HG02870 (cell line): ENCODE measurements at regions not wholly inside any gene's neighbourhood (a gene's known extent, or its start where the extent isn't known, plus 50 kb on each side); places are given as distances from the start of the nearest gene placed in this dataset.
"Not testable (repeated sequence)": the region's sequence is repeated elsewhere in the genome, so short reads cannot be mapped to it uniquely, and the experiment has no call there.

Experiments used
- ATAC-seq: cut with Tn5 transposase; IDR thresholded peaks from one replicate; pipeline ENCODE4 v1.9.1; 2021; ENCODE audit warnings: mild to moderate bottlenecking, moderate library complexity; ENCODE audit not compliant: unreplicated experiment

DNA sequence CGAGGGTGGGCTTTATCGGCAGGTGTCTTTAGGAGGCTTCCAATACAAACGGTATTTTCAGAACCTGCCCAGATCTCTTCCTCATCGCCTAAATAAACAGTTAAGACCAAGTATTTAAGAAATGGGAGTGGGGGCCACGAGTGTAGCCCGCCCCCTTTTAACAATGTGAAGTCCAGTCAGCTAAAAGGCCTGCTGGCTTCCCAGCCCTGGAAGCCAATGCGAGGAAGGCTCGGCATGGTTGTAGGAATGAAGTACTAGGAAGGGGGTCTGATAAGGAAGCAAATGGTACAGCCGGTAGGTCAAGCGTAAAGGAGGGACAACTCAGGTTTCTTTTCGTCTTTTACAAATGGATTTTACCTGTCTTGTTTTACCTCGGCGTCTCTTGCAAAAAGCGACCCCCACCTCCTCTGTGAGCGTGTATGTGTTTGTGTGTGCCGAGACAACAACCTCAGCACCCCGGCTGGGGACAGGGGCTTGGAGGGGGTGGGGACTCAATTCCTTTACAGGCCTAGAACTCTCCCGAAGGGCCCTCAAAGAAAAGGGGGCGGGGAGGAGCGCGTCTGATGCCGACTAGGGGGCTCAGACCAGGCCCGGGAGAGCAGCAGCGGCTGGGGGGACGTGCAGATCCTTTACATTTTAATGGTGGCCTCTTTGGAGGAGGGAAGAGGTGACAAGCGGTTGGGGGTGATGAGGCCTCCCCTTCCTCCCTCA is 147.6 kb downstream of the GPR85 start:
- no peak for ATAC-seq

DNA sequence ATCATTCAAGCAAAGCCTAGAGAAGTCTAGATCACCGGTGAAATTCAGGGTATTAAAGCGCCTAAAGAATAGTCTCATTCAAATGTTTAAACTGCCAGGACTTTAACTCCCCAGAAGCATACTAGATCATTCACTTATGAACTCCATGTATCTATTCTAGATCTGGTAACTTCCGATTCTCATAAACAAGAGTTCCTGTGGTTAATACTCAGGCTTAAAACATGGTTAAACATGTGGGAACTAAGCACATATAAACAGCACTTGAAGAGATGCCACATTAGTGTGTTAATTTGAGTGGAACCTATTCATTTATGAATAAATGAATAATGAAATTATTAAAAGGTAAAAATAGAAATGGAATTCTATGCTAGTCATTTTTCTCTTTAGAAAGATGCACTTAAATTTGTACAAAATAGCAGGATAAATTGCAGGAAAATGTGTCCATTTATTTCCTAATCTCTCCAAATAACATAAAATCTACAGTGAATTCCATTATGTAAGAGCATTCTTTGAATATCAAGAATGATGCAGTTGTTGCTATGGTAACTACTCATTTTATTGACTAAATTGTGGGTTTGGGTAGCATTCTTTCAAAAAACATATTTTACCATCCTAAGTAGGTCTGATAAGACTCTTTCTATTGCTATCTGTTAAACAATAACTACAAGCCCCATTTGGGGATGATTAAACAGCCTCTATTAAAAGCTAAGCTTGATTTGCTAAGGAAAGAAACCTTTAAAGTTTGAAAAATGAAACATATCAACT is 147.6 kb upstream of the TMEM168 start:
- no peak for ATAC-seq

DNA sequence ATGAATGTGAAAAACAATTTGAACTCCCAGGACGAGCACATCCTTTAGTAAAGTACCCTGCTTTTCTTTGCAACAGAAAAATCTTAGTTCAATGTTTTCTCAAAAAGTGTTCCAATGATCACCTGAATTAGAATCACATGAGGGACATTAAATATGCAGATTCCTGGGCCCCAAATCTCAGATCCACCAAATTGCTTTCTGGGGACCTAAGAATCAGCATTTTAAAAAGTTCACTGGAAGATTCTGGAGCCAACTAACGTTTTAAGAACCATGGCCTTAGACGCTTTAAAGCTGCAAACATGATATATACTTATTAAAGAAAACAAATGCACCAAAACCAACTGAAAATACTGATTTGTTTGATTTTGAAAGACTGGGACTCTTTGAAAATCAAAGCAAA is 143.4 kb upstream of the TMEM168 start:
- ATAC-seq, result no peak

DNA sequence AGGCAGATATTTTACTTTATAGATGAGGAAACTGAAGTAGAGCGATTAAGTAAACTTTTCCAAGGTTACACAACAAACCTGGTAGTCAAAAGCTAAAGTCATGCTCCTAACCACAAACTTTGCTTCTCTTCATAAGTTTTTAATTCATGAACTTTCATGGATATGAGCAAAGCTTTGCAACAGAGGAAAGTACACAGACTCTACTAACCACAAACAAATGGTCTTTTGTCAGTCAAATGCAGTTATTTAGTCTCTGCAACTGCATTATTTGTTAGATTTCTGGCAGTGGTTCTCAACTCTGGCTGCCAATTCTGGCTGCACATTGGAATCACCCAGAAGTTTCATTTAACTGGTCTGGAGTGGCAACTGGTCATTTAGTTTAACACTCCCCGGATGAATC is 140.6 kb upstream of the TMEM168 start:
- ATAC-seq, result no peak

DNA sequence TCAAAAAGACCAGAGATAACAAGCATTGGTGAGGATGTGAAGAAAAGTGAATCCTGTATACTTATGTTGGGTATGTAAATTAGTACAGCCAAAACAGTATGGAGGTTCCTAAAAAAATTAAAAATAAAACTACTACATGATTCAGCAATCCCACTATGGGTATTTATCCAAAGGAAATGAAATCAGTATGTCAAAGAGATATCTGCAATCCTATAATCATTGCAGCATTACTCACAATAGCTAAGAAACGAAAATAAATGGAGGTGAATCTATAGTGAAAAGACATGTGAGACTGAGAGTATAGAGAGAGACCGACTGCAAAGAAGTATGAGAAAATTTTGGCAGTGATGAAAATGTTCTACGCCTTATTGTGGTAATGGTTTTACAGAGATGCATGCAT is 139.2 kb upstream of the TMEM168 start:
- ATAC-seq, result no peak

DNA sequence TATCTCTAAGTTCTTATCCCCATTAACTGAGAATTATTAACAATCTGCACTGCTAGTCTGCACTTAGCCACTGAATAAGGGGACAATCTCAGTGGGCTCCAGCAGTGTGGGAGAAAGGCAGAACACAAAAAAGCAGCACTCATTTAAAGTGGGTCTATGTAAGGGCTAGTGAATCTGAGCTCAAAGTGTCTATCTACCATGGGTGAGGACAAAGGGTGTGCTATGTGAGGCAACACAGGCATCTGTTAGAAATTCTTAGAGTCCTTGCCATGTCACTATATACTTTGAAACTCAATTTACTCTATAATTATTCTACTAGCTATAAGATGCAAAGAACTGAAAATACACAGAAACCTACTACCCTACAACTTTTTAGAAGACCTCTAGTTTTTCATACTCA is 135.8 kb upstream of the TMEM168 start:
- no peak for ATAC-seq

DNA sequence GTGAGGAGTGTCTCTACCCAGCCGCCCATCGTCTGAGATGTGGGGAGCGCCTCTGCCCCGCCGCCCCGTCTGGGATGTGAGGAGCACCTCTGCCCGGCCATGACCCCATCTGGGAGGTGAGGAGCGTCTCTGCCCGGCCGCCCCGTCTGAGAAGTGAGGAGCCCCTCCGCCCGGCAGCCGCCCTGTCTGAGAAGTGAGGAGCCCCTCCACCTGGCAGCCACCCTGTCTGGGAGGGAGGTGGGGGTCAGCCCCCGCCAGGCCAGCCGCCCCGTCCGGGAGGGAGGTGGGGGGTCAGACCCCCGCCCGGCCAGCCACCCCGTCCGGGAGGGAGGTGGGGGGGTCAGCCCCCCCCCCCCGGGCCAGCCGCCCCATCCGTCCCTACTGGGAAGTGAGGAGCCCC is 132.4 kb upstream of the TMEM168 start:
- not testable (repeated sequence) for ATAC-seq

DNA sequence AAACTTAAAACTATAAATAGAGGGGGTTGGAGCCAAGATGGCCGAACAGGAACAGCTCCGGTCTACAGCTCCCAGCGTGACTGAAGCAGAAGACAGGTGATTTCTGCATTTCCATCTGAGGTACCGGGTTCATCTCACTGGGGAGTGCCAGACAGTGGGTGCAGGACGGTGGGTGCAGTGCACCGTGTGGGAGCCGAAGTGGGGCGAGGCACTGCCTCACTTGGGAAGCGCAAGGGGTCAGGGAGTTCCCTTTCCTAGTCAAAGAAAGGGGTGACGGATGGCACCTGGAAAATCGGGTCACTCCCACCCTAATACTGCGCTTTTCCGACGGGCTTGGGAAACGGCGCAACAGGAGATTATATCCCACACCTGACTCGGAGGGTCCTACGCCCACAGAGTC is 126.2 kb upstream of the TMEM168 start:
- ATAC-seq, result not testable (repeated sequence)

DNA sequence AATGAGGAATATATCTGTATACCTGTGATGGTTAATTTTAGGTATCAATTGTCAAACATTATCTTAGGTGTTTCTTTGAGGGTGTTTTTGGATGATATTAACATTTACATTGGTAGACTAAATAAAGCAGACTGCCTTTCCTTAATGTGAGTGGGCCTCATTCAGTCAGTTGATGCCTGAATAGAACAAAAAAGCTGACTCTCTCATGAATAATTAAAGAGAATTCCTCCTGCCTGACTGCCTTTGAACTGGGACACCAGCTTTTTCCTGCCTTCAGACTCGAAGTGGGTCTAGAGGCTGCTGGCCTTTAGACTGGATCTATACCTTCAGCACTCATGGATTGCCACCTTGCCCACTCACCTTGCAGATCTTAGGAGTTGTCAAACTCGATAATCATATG is 117.9 kb upstream of the TMEM168 start:
- no peak for ATAC-seq

DNA sequence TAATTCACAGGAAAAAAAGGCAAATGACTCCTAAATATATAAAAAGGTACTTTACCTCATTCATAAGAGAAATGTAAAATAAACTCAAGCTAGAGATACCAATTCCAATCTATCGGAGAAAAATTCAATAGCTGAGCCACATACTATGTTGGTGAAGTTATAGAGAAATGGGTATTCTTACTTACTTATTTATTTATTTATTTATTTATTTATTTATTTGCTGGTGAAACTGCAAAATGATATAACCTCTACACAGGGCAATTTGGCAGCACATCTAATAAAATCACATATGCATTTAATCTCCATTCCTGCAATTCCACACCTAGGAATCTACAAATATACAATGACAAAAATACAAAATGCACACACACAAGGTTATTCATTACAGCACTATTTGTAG is 117.5 kb upstream of the TMEM168 start:
- no peak for ATAC-seq

DNA sequence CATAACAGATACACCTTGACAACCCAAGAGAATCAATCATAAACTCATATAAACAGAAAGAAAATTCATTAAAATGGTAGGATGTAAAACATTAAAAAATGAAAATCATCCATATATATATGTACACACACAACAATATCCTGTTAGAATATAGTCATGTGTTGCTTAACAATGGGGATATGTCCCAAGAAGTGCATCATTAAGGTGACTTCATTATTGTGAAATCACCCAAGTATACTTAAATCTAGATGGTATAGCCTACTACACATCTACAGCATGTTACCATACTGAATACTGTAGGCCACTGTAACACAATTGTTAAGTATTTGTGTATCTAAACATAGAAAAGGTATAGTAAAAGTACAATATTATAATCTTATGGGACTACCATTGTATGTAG is 115.8 kb upstream of the TMEM168 start:
- no peak for ATAC-seq

DNA sequence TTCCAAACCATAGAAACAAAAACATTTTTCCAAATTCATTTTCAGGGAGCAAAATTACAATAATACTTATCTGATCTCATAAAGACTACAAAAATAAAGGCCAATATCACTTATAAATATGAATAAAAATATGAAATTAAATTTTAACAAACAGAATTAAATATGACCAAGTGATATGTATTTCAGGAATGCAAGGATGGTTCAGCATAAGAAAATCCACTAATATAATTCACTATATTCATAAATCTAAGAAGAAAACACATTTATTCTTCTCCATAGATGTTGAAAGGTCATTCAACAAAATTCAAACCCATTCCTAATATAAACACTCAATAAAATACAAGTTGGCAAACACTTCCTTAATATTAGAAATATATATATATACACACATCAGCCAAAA is 115.2 kb upstream of the TMEM168 start:
- ATAC-seq, result no peak

DNA sequence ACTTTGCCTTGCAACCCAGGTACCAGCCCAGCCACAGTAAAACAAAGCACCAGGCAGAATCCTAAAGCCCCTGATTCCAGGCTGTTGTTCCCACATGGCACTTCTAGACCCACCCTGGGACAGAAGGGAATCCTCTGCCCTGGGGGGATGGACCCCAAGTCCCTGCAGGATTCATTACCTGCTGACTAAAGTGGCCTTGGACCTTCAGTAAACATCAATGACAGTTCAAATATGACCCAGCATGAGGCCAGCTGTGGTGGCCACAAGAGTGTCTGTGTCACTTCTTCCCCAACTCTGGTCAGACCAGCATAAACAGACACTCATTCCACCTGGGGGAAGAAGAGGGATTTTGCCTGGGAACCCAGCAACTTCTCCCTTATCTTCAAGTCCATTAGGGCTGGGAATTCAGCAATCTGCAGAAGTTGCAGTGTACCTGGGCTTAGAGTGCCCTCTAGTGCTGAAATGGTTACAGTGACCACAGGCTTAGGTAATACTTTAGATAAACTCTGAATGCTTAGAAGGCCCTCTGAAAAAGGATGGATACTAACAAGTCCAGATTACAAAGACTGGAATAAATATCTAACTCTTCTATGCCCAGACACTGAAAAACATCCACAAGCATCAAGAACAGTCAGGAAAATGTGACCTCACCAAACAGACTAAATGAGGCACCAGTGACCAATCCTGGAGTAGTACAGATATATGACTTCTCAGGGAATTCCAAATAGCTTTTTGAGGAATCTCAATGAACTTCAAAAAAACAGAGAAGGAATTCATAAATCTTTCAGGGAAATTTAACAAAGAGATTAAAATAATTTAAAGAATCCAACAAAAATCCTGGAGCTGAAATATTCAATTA is 108.5 kb upstream of the TMEM168 start:
- ATAC-seq, result peak; percentile 94

DNA sequence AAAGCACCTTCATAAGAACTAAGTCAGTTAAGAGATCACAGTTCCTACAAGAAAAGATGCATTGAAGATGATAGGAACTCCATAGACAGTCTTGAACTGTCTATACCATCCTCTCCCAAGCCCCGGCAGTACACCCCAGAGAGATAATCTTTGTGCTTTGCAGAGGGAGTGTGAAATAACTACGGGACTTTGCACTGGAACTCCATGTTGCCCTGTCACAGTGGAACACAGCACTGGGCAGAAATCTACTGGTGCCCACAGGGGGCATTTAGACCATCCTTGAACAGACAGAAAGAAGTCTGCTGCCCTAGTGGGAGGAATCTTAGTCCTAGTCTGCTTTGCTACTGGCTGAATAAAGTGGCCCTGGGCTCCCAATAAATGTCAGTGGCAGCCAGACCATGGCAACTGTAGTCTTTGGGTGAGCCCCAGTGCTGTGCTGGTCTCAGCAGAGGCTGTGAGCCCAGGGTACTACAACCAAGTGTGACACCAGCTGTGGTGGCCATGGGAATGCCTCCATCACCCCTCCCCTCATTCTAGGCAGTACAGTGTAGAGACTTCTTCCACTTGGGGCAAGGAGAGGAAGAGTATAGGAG is 107.7 kb upstream of the TMEM168 start:
- ATAC-seq, result no peak

DNA sequence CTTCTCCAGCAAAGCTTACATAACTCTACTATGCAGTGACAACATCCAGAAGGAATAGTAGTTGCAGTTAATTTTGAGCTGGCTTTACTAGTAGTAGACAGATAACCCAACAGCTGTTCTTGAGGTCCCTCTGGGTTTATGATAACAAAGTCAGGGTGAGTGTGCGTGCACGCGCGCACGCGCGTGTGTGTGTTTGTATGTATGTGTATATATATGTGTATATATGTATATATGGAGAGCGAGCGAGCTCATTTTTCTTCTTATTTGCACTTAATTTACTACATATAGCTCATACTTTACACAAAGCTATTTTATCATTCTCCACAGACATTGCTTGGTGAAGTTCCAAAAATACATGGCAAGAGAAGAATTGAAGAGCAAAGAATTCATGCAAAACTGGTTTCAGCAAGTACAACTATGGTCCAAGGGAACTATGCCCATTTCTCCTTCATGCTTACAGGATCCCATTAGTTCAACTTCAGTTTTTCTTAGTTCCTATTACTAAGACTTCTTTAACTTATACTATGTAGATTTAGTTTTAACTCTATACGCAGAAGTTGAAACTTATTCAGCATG is 105.9 kb upstream of the TMEM168 start:
- ATAC-seq, result no peak

DNA sequence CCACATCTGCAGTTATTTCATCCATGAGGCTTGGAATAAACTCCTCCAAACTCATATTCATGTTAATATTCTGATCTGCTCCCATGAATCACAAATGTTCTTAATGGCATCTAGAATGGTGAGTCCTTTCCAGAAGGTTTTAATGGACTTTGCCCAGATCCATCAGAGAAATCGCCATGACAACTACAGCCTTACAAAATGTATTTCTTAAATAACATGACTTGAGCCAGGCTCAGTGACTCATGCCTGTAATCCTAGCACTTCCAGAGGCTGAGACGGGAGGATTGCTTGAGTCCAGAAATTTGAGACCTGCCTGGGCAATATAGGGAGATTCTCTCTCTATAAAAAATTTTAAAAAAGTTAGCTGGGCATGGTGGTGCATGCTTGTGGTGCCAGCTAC is 102.1 kb upstream of the TMEM168 start:
- no peak for ATAC-seq

DNA sequence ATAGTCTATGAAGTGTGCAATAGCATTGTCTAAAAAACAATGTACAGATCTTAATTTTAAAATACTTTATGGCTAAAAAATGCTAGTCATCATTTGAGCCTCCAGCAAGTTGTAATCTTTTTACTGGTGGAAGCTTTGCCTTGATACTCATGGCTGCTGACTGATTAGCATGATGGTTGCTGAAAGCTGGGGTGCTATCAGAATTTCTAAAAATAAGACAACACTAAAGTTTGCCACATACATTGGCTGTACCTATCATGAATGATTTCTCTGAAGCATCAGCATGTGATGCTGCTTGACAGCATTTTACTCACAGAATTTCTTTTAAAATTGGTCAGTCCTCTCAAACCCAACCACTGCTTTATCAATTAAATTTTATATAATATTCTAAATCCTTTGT is 101.5 kb upstream of the TMEM168 start:
- ATAC-seq, result no peak

DNA sequence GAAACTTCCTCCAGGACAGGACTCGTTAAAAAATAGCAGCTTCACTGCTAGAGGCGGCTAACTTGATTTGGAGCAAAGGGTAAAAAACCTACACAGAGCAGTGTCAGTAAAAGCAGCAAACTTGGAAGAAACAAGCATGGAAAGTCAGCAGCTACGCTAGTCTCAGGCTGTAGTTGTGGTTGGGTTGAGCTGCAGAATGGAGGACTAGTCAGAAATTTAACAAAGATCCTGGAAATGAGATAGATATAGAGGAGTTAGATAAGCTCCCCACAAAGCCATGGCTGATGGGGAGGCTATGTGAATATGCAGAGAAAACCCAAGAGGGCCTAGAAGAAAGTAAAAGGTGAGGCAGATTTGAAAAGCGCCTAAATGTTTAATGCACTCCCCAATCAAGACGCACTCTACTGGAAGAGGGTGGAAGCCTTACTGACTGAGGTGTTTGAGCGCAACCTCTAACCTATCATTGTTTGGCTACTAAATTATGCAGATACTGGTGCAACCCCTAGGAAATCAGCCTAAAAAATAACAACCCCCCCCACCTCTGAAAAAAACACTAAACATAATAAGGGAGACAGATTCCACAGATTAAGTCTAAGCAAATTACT is 99.7 kb upstream of the TMEM168 start:
- ATAC-seq, result no peak

DNA sequence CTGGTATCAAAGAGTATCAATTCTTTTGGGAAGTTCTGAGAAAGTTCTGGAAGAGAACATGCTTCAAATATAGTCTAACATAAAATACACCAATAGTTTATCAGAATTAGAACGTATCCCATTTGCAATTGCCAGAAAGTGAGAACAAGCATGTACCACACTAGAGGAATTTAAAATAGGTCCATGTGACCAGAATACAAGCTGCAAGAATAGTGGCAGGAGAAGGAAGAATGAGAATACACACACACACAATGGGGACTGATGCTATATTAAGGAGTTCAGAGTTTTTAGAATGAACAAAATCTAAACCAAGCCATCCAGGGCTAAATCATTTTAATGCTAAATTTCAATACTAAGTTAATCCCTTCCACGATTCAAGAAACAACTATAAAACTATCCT is 99.1 kb upstream of the TMEM168 start:
- no peak for ATAC-seq

DNA sequence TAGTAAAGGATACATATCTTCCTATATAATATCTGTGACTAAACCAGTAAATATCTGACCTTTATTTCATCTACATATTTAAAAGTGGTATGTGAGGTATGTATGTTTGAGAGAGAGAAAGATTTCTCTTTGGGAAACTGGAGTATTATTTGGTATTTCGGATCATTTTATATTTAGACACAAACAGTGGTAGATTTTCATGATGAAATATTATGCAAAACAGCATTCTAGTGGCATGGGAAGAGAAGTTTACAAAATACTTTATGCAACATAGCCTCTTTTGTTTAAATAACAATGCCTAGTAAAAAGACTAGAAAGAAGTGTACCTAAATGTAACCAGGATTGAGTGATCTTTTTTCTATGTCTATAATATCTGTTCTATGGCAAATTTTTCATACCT is 98.6 kb upstream of the TMEM168 start:
- ATAC-seq, result no peak

DNA sequence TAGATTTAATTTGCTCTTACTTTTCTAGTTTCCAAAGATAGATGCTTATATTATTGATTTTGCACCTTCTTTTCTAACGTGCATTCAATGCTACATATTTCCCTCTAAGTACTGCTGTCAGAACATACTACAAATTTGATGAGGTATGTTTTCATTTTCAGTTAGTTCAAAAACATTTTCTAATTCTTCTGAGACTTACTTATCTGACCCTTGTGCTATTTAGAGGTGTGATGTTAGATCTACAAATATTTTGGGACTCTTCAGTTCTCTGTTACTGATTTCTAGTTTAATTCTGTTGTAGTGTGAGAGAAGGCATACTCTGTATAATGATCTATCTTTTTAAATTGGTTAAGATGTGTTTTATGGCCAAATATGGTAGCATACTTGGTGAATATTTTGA is 97.8 kb upstream of the TMEM168 start:
- no peak for ATAC-seq
